GM12878 (cell line): ENCODE measurements at regions not wholly inside any gene's neighbourhood (a gene's known extent, or its start where the extent isn't known, plus 50 kb on each side); places are given as distances from the start of the nearest gene placed in this dataset.

Source experiments
- ATAC-seq: fragments of 200-7000 bp; cut with Tn5 transposase; 3 replicates; pipeline ENCODE4 v1.9.1; 2020; ENCODE audit warnings: mild to moderate bottlenecking, moderate library complexity
- BruUV-seq: library from RNA; stranded (reverse); fragments of 400-500 nt; replicated peaks from 2 replicates; lab custom pipeline; 2021; lab: Mats Ljungman, UMichigan
- CTCF ChIA-PET: fragments of 300-600 bp; sonication (Branson Sonifier 250); formaldehyde crosslinking; extraction: SDS; loops from one replicate; lab custom pipeline; 2021; ENCODE audit warnings: inconsistent platforms; lab: Yijun Ruan, JAX
- POLR2A ChIA-PET: fragments of 350-600 bp; formaldehyde crosslinking; extraction: SDS; loops from one replicate; lab custom pipeline; 2021; ENCODE audit warnings: inconsistent platforms; lab: Charles Lee
- RAD21 ChIA-PET: fragments of 300-600 bp; sonication (Branson Sonifier 250); formaldehyde crosslinking; loops from one replicate; lab custom pipeline; 2023; ENCODE audit warnings: antibody characterized with exemption; ENCODE audit not compliant: unreplicated experiment; lab: Charles Lee
- SMC1A ChIA-PET: fragments of 300-600 bp; sonication (Branson Sonifier 250); formaldehyde crosslinking; loops from one replicate; lab custom pipeline; 2023; ENCODE audit not compliant: unreplicated experiment, uncharacterized antibody; lab: Charles Lee
- DNase-seq: peaks from one replicate; pipeline ENCODE4 v3.0.0-alpha.2; 2011; ENCODE audit warnings: low read depth, low spot score
- FAIRE-seq: peaks from 3 replicates; lab custom pipeline; 2011; peaks lifted over from hg19 to GRCh38; lab: Jason Lieb, UNC
- H2AFZ ChIP-seq: 2 replicates; pipeline ENCODE4 v1.6.0; 2011; ENCODE audit warnings: low read depth, low read length, control low read depth; ENCODE audit not compliant: control insufficient read depth
- H3K27ac ChIP-seq: 2 replicates; pipeline ENCODE4 v1.5.1; 2011; ENCODE audit warnings: control low read depth; ENCODE audit not compliant: control insufficient read depth, insufficient read depth
- H3K27me3 ChIP-seq, 2 experiments: replicated peaks in 1 of 2; 2 replicates each; pipeline versions ENCODE4 v1.6.0 to v1.6.1; 2011; ENCODE audit warnings: low read length in 1 of 2; ENCODE audit not compliant: control insufficient read depth in 2 of 2, insufficient read depth in 2 of 2
- H3K36me3 ChIP-seq, 2 experiments: 2 replicates each; pipeline ENCODE4 v1.5.1; 2011; ENCODE audit warnings: low read length in 1 of 2; ENCODE audit not compliant: control insufficient read depth in 2 of 2, insufficient read depth in 2 of 2
- H3K4me1 ChIP-seq: 2 replicates; pipeline ENCODE4 v1.6.1; 2011; ENCODE audit warnings: mild to moderate bottlenecking, low read length, moderate library complexity, mixed read lengths; ENCODE audit not compliant: control insufficient read depth, insufficient read depth
- H3K4me2 ChIP-seq: 2 replicates; pipeline ENCODE4 v1.6.0; 2011; ENCODE audit warnings: control low read depth; ENCODE audit not compliant: control insufficient read depth, insufficient read depth
- H3K4me3 ChIP-seq: fragments of 200-600 bp; sonication (generic); 2 replicates; pipeline ENCODE4 v1.5.1; 2016
- H3K79me2 ChIP-seq: 2 replicates; pipeline ENCODE4 v1.6.0; 2011; ENCODE audit warnings: low read length; ENCODE audit not compliant: control insufficient read depth, insufficient read depth
- H3K9ac ChIP-seq: 2 replicates; pipeline ENCODE4 v1.8.0; 2011; ENCODE audit warnings: low read length, control low read depth, mixed read lengths; ENCODE audit not compliant: control insufficient read depth, insufficient read depth
- H3K9me3 ChIP-seq: replicated peaks from 3 replicates; pipeline ENCODE4 v1.5.1; 2011; ENCODE audit warnings: mild to moderate bottlenecking, low read length; ENCODE audit not compliant: control insufficient read depth, insufficient read depth
- H4K20me1 ChIP-seq: 2 replicates; pipeline ENCODE4 v1.6.0; 2011; ENCODE audit not compliant: control insufficient read depth, insufficient read depth
- CBX5 ChIP-seq: sonication (generic); IDR thresholded peaks from 2 replicates; pipeline ENCODE4 v1.6.1; 2016; ENCODE audit warnings: low read depth, moderate library complexity, mild to moderate bottlenecking, inconsistent platforms
- IKZF2 ChIP-seq, 2 experiments: fragments of 450-650 bp; IDR thresholded peaks; 2 replicates each; pipeline ENCODE4 v1.6.1; 2017; ENCODE audit warnings: mild to moderate bottlenecking in 2 of 2, moderate library complexity in 2 of 2
- KLF5 ChIP-seq: fragments of 450-650 bp; IDR thresholded peaks from 2 replicates; pipeline ENCODE4 v1.6.1; 2014; ENCODE audit warnings: mild to moderate bottlenecking; ENCODE audit not compliant: partially characterized antibody
- MEF2B ChIP-seq: fragments of 450-650 bp; IDR thresholded peaks from 2 replicates; pipeline ENCODE4 v1.6.1; 2018; ENCODE audit warnings: mild to moderate bottlenecking, moderate library complexity; ENCODE audit not compliant: partially characterized antibody, poor library complexity, severe bottlenecking
- MTA2 ChIP-seq: fragments of 450-650 bp; IDR thresholded peaks from 2 replicates; pipeline ENCODE4 v1.6.1; 2016; ENCODE audit warnings: low read depth, mild to moderate bottlenecking, moderate library complexity
- NBN ChIP-seq: fragments of 450-650 bp; IDR thresholded peaks from 2 replicates; pipeline ENCODE4 v1.6.1; 2016
- NFYA ChIP-seq: IDR thresholded peaks from 2 replicates; pipeline ENCODE4 v1.6.1; 2011; ENCODE audit warnings: low read depth, mild to moderate bottlenecking, low read length, improper control_type of control experiment, borderline replicate concordance
- NR2C1 ChIP-seq: fragments of 450-650 bp; IDR thresholded peaks from 2 replicates; pipeline ENCODE4 v1.6.1; 2017; ENCODE audit warnings: antibody characterized with exemption, mild to moderate bottlenecking, moderate library complexity
- POU2F2 ChIP-seq: IDR thresholded peaks from 3 replicates; pipeline ENCODE4 v1.6.1; 2011; ENCODE audit warnings: low read depth, mild to moderate bottlenecking, low read length, borderline replicate concordance
- RAD51 ChIP-seq: fragments of 450-650 bp; IDR thresholded peaks from 2 replicates; pipeline ENCODE4 v1.6.1; 2016; ENCODE audit warnings: moderate library complexity, mild to moderate bottlenecking, inconsistent platforms
- SPI1 ChIP-seq: IDR thresholded peaks from 2 replicates; pipeline ENCODE4 v1.6.1; 2011; ENCODE audit warnings: low read depth, mild to moderate bottlenecking, low read length, moderate library complexity, borderline replicate concordance; ENCODE audit not compliant: insufficient read depth
- ZNF384 ChIP-seq: IDR thresholded peaks from 2 replicates; pipeline ENCODE4 v1.6.1; 2012; ENCODE audit warnings: low read depth, mild to moderate bottlenecking, low read length, improper control_type of control experiment, borderline replicate concordance
- WGBS: methylation state at CpG from one replicate; pipeline ENCODE4 v1.1.6; 2016; ENCODE audit warnings: low lambda C conversion rate; ENCODE audit not compliant: insufficient replicate concordance, insufficient coverage; ENCODE audit errors: missing lambda C conversion rate; 5-methylcytosine and 5-hydroxymethylcytosine counted together
- in situ Hi-C: fragments of 300-500 bp; cut with MboI; formaldehyde crosslinking; loops from 9 replicates; pipeline ENCODE4 v1.14.3; 2018; ENCODE audit warnings: mixed read lengths
- intact Hi-C: fragments of 100-400 bp; cut with micrococcal nuclease; formaldehyde crosslinking; loops from one replicate; pipeline ENCODE4 v1.14.2; 2022; ENCODE audit not compliant: unreplicated experiment
- TF ChIP-seq, protein P1 (sequence below): fragments of 450-650 bp; formaldehyde crosslinking; IDR thresholded peaks from 2 replicates; pipeline ENCODE4 v1.4.0; 2020; ENCODE audit warnings: mild to moderate bottlenecking, moderate library complexity

- H3K4me1 ChIP-seq, result no peaks in the 10 kb centered on the region
- no peak for DNase-seq
- ChIA-PET SMC1A (no interaction called here), POLR2A (no interaction called here), CTCF (no interaction called here)
- H3K4me2 ChIP-seq, result no peak overlapping the region
- 42% methylated on average over 3 of the region's 3 CpGs for WGBS
- no peaks in the 10 kb centered on the region for H3K79me2 ChIP-seq
- no peak overlapping the region for H3K27ac ChIP-seq
- H3K36me3 ChIP-seq, result no peaks in the 10 kb centered on the region
- H3K4me3 ChIP-seq, result no peak overlapping the region
- no TSS peak for BruUV-seq
- H4K20me1 ChIP-seq, result no peaks in the 10 kb centered on the region
- intact Hi-C loops (no loop called here), in situ Hi-C loops (no loop called here)
- no peak for TF ChIP-seq ZNF384
- TF ChIP-seq, protein P1, sequence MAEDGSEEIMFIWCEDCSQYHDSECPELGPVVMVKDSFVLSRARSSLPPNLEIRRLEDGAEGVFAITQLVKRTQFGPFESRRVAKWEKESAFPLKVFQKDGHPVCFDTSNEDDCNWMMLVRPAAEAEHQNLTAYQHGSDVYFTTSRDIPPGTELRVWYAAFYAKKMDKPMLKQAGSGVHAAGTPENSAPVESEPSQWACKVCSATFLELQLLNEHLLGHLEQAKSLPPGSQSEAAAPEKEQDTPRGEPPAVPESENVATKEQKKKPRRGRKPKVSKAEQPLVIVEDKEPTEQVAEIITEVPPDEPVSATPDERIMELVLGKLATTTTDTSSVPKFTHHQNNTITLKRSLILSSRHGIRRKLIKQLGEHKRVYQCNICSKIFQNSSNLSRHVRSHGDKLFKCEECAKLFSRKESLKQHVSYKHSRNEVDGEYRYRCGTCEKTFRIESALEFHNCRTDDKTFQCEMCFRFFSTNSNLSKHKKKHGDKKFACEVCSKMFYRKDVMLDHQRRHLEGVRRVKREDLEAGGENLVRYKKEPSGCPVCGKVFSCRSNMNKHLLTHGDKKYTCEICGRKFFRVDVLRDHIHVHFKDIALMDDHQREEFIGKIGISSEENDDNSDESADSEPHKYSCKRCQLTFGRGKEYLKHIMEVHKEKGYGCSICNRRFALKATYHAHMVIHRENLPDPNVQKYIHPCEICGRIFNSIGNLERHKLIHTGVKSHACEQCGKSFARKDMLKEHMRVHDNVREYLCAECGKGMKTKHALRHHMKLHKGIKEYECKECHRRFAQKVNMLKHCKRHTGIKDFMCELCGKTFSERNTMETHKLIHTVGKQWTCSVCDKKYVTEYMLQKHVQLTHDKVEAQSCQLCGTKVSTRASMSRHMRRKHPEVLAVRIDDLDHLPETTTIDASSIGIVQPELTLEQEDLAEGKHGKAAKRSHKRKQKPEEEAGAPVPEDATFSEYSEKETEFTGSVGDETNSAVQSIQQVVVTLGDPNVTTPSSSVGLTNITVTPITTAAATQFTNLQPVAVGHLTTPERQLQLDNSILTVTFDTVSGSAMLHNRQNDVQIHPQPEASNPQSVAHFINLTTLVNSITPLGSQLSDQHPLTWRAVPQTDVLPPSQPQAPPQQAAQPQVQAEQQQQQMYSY (CRISPR knock-in tag), result no peak
- TF ChIP-seq NFYA, result no peak
- TF ChIP-seq RAD51, result no peak
- TF ChIP-seq MTA2, result no peak
- no peak for TF ChIP-seq CBX5
- no peak for TF ChIP-seq KLF5
- no peak for TF ChIP-seq NR2C1
- TF ChIP-seq IKZF2 (IDR thresholded peaks at IDR 0.05), result no peak
- TF ChIP-seq NBN, result no peak
- TF ChIP-seq SPI1, result no peak
- TF ChIP-seq POU2F2, result no peak
- TF ChIP-seq MEF2B, result no peak
- TF ChIP-seq, all 136 proteins: peak for 0
- ATAC-seq (no peak), FAIRE-seq (no peak)
- RAD21 ChIA-PET, result no interaction called here
- 0 out of 4 replicates have a peak, but pooled peaks cover 0 to 4% of the 10 kb centered on the region in 2 experiments for H3K27me3 ChIP-seq
- no peaks in the 10 kb centered on the region for H3K9me3 ChIP-seq
- H3K9ac ChIP-seq, result no peak overlapping the region
- H2AFZ ChIP-seq, result no peak overlapping the region
These were observed 193.5 kb upstream of the LRFN2 start for GRCh38 chr6:40780637-40781036.
